KMS-11 (cell line): ENCODE measurements at regions not wholly inside any gene's neighbourhood (a gene's known extent, or its start where the extent isn't known, plus 50 kb on each side); places are given as distances from the start of the nearest gene placed in this dataset.

ENCODE experiments used
- H2AFZ ChIP-seq: fragments of 200-600 bp; sonication (generic); 2 replicates; pipeline ENCODE4 v1.6.1; 2016; ENCODE audit warnings: antibody characterized with exemption, mixed run types, low read depth
- H3K27ac ChIP-seq: fragments of 200-600 bp; sonication (generic); 2 replicates; pipeline ENCODE4 v1.6.1; 2016; ENCODE audit warnings: mild to moderate bottlenecking, mixed run types
- H3K27me3 ChIP-seq: fragments of 200-600 bp; sonication (generic); 2 replicates; pipeline ENCODE4 v1.6.1; 2017; ENCODE audit warnings: mild to moderate bottlenecking, low read depth, mixed run types, moderate library complexity; ENCODE audit not compliant: insufficient read depth
- H3K36me3 ChIP-seq: fragments of 200-600 bp; sonication (generic); 2 replicates; pipeline ENCODE4 v1.6.1; 2017; ENCODE audit warnings: mild to moderate bottlenecking, mixed run types; ENCODE audit not compliant: insufficient read depth
- H3K4me1 ChIP-seq: fragments of 200-600 bp; sonication (generic); 2 replicates; pipeline ENCODE4 v1.6.1; 2016; ENCODE audit warnings: mild to moderate bottlenecking, low read depth, mixed run types; ENCODE audit not compliant: poor library complexity, severe bottlenecking
- H3K4me2 ChIP-seq: fragments of 200-600 bp; sonication (generic); 2 replicates; pipeline ENCODE4 v1.7.0; 2016; ENCODE audit warnings: mild to moderate bottlenecking, mixed run types
- H3K4me3 ChIP-seq: fragments of 200-600 bp; sonication (generic); IDR thresholded peaks from 2 replicates; pipeline ENCODE4 v1.6.1; 2017; ENCODE audit warnings: low read depth, low read length, mixed read lengths; ENCODE audit not compliant: insufficient read depth
- H3K79me2 ChIP-seq: fragments of 200-600 bp; sonication (generic); 2 replicates; pipeline ENCODE4 v1.6.1; 2016; ENCODE audit warnings: low read depth, mixed run types; ENCODE audit not compliant: insufficient read depth
- H3K9ac ChIP-seq: fragments of 200-600 bp; sonication (generic); 2 replicates; pipeline ENCODE4 v1.6.1; 2016; ENCODE audit warnings: mild to moderate bottlenecking, mixed run types
- H4K20me1 ChIP-seq: fragments of 200-600 bp; sonication (generic); 2 replicates; pipeline ENCODE4 v1.6.1; 2016; ENCODE audit warnings: mild to moderate bottlenecking, mixed run types; ENCODE audit not compliant: insufficient read depth
- CTCF ChIP-seq: fragments of 200-600 bp; sonication (generic); conservative IDR thresholded peaks from 2 replicates; pipeline ENCODE4 v1.6.1; 2017; ENCODE audit warnings: low read depth, mild to moderate bottlenecking, antibody characterized with exemption, low read length, moderate library complexity, mixed read lengths

GRCh38 chr6:115796061-115796460 lies 264.6 kb downstream of the FRK start:
- H3K4me2 ChIP-seq, result no peak overlapping the region
- H3K79me2 ChIP-seq, result no peaks in the 10 kb centered on the region
- no peaks in the 10 kb centered on the region for H3K4me1 ChIP-seq
- no peaks in the 10 kb centered on the region for H3K36me3 ChIP-seq
- no peak overlapping the region for H3K9ac ChIP-seq
- no peaks in the 10 kb centered on the region for H4K20me1 ChIP-seq
- H3K27ac ChIP-seq, result no peak overlapping the region
- H3K27me3 ChIP-seq, result no peaks in the 10 kb centered on the region
- TF ChIP-seq CTCF, result no peak
- H2AFZ ChIP-seq, result no peak overlapping the region
- H3K4me3 ChIP-seq, result no peak overlapping the region

- TF ChIP-seq CTCF, result no peak
- no peak overlapping the region for H3K4me3 ChIP-seq
These were observed 277.2 kb downstream of the FRK start for GRCh38 chr6:115783402-115784061.

GRCh38 chr6:115782612-115783011 lies 278.1 kb downstream of the FRK start:
- Histone ChIP-seq H3K36me3 (no peaks in the 10 kb centered on the region), H3K9ac (no peak overlapping the region), H3K4me3 (no peak overlapping the region), H3K4me1 (no peaks in the 10 kb centered on the region), H3K4me2 (no peak overlapping the region), H3K79me2 (no peaks in the 10 kb centered on the region), H4K20me1 (no peaks in the 10 kb centered on the region), H3K27me3 (no peaks in the 10 kb centered on the region), H2AFZ (no peak overlapping the region), H3K27ac (no peak overlapping the region)
- TF ChIP-seq CTCF, result no peak

More at GRCh38 chr6:115783402-115784061, 277.2 kb downstream of the FRK start:
- H3K4me1 ChIP-seq, result no peaks in the 10 kb centered on the region
- H3K36me3 ChIP-seq, result no peaks in the 10 kb centered on the region
- H2AFZ ChIP-seq, result no peak overlapping the region
- H4K20me1 ChIP-seq, result no peaks in the 10 kb centered on the region
- no peak overlapping the region for H3K4me2 ChIP-seq
- no peaks in the 10 kb centered on the region for H3K79me2 ChIP-seq
- no peak overlapping the region for H3K9ac ChIP-seq
- H3K27me3 ChIP-seq, result no peaks in the 10 kb centered on the region
- H3K27ac ChIP-seq, result no peak overlapping the region

DNA sequence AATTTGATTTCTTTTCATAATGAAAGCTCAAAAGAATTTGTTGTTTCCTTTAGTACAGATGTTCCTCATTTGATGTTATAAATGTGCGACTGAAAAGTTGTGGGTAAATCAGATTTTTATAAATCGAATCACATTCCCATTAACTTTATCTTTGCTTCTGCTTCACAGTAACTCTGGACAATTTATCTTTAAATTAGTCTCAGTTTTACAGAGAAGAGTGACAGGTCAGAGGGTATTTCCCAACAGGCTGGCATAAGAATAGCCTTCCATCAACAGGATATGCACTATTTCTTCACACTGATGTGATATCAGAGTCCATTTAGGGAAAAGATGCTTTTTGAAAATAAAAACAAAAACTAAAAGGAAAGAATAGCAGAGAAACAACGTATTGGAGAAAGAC lies 286.9 kb downstream of the FRK start:
- Histone ChIP-seq H3K27me3 (no peaks in the 10 kb centered on the region), H3K36me3 (no peaks in the 10 kb centered on the region), H3K4me1 (no peaks in the 10 kb centered on the region), H4K20me1 (no peaks in the 10 kb centered on the region), H3K9ac (no peak overlapping the region), H3K79me2 (no peaks in the 10 kb centered on the region), H3K27ac (no peak overlapping the region), H3K4me2 (no peak overlapping the region), H3K4me3 (no peak overlapping the region), H2AFZ (no peak overlapping the region)
- no peak for TF ChIP-seq CTCF
